Activated T-cell treated with anti-CD3 and anti-CD28 coated beads, Interleukin-2, amount 50 U/mL, for 4 hours (primary cell): ENCODE measurements at regions not wholly inside any gene's neighbourhood (a gene's known extent, or its start where the extent isn't known, plus 50 kb on each side); places are given as distances from the start of the nearest gene placed in this dataset.
"Not testable (repeated sequence)": the region's sequence is repeated elsewhere in the genome, so short reads cannot be mapped to it uniquely, and the experiment has no call there.

Experiments
- ATAC-seq, 2 donors: fragments of 200-7000 bp; cut with Tn5 transposase; one replicate each; pipeline ENCODE4 v1.10.0; 2021
- DNase-seq: peaks from one replicate; pipeline ENCODE4 v3.0.0-alpha.2; 2020
- H3K27me3 Mint-ChIP-seq: one replicate; pipeline ENCODE4 v1.8.0; 2021; ENCODE audit warnings: low read depth, mixed read lengths
- H3K36me3 Mint-ChIP-seq: one replicate; pipeline ENCODE4 v1.8.0; 2022; ENCODE audit warnings: mixed read lengths; ENCODE audit not compliant: insufficient read depth
- H3K4me1 Mint-ChIP-seq: one replicate; pipeline ENCODE4 v1.8.0; 2021; ENCODE audit warnings: low read depth, mixed read lengths
- H3K4me3 Mint-ChIP-seq: one replicate; pipeline ENCODE4 v1.8.0; 2021; ENCODE audit warnings: mild to moderate bottlenecking, moderate library complexity, mixed read lengths
- H3K9me3 Mint-ChIP-seq: one replicate; pipeline ENCODE4 v1.8.0; 2021; ENCODE audit warnings: mixed read lengths

GRCh38 chr4:132056496-132056895 lies 1092.6 kb upstream of the PCDH10 start:
- H3K4me1 Mint-ChIP-seq = no peaks in the 10 kb centered on the region
- H3K4me3 Mint-ChIP-seq = no peak overlapping the region
- H3K36me3 Mint-ChIP-seq = no peaks in the 10 kb centered on the region
- ATAC-seq (no peak), DNase-seq (no peak)
- peaks cover 22% of the 10 kb centered on the region for H3K9me3 Mint-ChIP-seq
- H3K27me3 Mint-ChIP-seq = no peaks in the 10 kb centered on the region

- no peaks in the 10 kb centered on the region for H3K4me1 Mint-ChIP-seq
- ATAC-seq = no peak
- no peak for DNase-seq
- H3K9me3 Mint-ChIP-seq = peaks cover 28% of the 10 kb centered on the region
- no peaks in the 10 kb centered on the region for H3K36me3 Mint-ChIP-seq
- no peaks in the 10 kb centered on the region for H3K27me3 Mint-ChIP-seq
- no peak overlapping the region for H3K4me3 Mint-ChIP-seq
Measured at GRCh38 chr4:132059227-132059626, 1089.9 kb upstream of the PCDH10 start.

GRCh38 chr4:132062611-132063239 lies 1086.4 kb upstream of the PCDH10 start:
- DNase-seq (no peak), ATAC-seq (no peak)
- Mint-ChIP-seq H3K36me3 (no peaks in the 10 kb centered on the region), H3K27me3 (no peaks in the 10 kb centered on the region), H3K4me3 (no peak overlapping the region), H3K4me1 (no peaks in the 10 kb centered on the region), H3K9me3 (peaks cover 17% of the 10 kb centered on the region)

GRCh38 chr4:132063829-132064228 lies 1085.3 kb upstream of the PCDH10 start:
- Mint-ChIP-seq H3K36me3 (no peaks in the 10 kb centered on the region), H3K27me3 (no peaks in the 10 kb centered on the region), H3K4me1 (no peaks in the 10 kb centered on the region), H3K9me3 (peaks cover 13% of the 10 kb centered on the region), H3K4me3 (no peak overlapping the region)
- no peak for ATAC-seq
- no peak for DNase-seq

GRCh38 chr4:132065940-132066495 lies 1083.1 kb upstream of the PCDH10 start:
- DNase-seq = no peak
- H3K9me3 Mint-ChIP-seq = peaks cover 6% of the 10 kb centered on the region
- H3K4me1 Mint-ChIP-seq = no peaks in the 10 kb centered on the region
- ATAC-seq = no peak
- no peaks in the 10 kb centered on the region for H3K36me3 Mint-ChIP-seq
- H3K4me3 Mint-ChIP-seq = no peak overlapping the region
- no peaks in the 10 kb centered on the region for H3K27me3 Mint-ChIP-seq

- ATAC-seq = no peak
- H3K4me3 Mint-ChIP-seq = no peak overlapping the region
- no peaks in the 10 kb centered on the region for H3K36me3 Mint-ChIP-seq
- no peaks in the 10 kb centered on the region for H3K4me1 Mint-ChIP-seq
- no peak for DNase-seq
- H3K27me3 Mint-ChIP-seq = no peaks in the 10 kb centered on the region
- H3K9me3 Mint-ChIP-seq = no peaks in the 10 kb centered on the region
Measured at GRCh38 chr4:132071815-132072214, 1077.3 kb upstream of the PCDH10 start.

- ATAC-seq (no peak), DNase-seq (no peak)
- Mint-ChIP-seq H3K9me3 (peaks cover 8% of the 10 kb centered on the region), H3K36me3 (no peaks in the 10 kb centered on the region), H3K4me1 (no peaks in the 10 kb centered on the region), H3K4me3 (no peak overlapping the region), H3K27me3 (no peaks in the 10 kb centered on the region)
Measured at GRCh38 chr4:132076829-132077228, 1072.3 kb upstream of the PCDH10 start.

GRCh38 chr4:132085105-132085504 lies 1064.0 kb upstream of the PCDH10 start:
- no peaks in the 10 kb centered on the region for H3K36me3 Mint-ChIP-seq
- H3K4me3 Mint-ChIP-seq = no peak overlapping the region
- no peaks in the 10 kb centered on the region for H3K27me3 Mint-ChIP-seq
- DNase-seq = no peak
- peaks cover 8% of the 10 kb centered on the region for H3K9me3 Mint-ChIP-seq
- ATAC-seq = no peak
- H3K4me1 Mint-ChIP-seq = no peaks in the 10 kb centered on the region

GRCh38 chr4:132094017-132094416 lies 1055.1 kb upstream of the PCDH10 start:
- ATAC-seq = no peak
- H3K27me3 Mint-ChIP-seq = no peaks in the 10 kb centered on the region

GRCh38 chr4:132097041-132097440 lies 1052.1 kb upstream of the PCDH10 start:
- no peak for ATAC-seq
- H3K4me1 Mint-ChIP-seq = no peaks in the 10 kb centered on the region
- no peak overlapping the region for H3K4me3 Mint-ChIP-seq
- H3K27me3 Mint-ChIP-seq = no peaks in the 10 kb centered on the region
- DNase-seq = no peak
- H3K9me3 Mint-ChIP-seq = peaks cover 5% of the 10 kb centered on the region
- H3K36me3 Mint-ChIP-seq = no peaks in the 10 kb centered on the region

More at GRCh38 chr4:132094017-132094416, 1055.1 kb upstream of the PCDH10 start:
- DNase-seq = no peak
- H3K9me3 Mint-ChIP-seq = peaks cover 8% of the 10 kb centered on the region
- no peak overlapping the region for H3K4me3 Mint-ChIP-seq
- H3K4me1 Mint-ChIP-seq = no peaks in the 10 kb centered on the region
- H3K36me3 Mint-ChIP-seq = no peaks in the 10 kb centered on the region

- no peak for DNase-seq
- Mint-ChIP-seq H3K36me3 (no peaks in the 10 kb centered on the region), H3K9me3 (no peaks in the 10 kb centered on the region), H3K27me3 (no peaks in the 10 kb centered on the region), H3K4me1 (no peaks in the 10 kb centered on the region), H3K4me3 (no peak overlapping the region)
- no peak for ATAC-seq
Measured at GRCh38 chr4:132101526-132101925, 1047.6 kb upstream of the PCDH10 start.

GRCh38 chr4:132108784-132109183 lies 1040.3 kb upstream of the PCDH10 start:
- no peak for DNase-seq
- no peaks in the 10 kb centered on the region for H3K4me1 Mint-ChIP-seq
- no peaks in the 10 kb centered on the region for H3K36me3 Mint-ChIP-seq
- H3K4me3 Mint-ChIP-seq = no peak overlapping the region
- ATAC-seq = no peak
- peaks cover 10% of the 10 kb centered on the region for H3K9me3 Mint-ChIP-seq
- H3K27me3 Mint-ChIP-seq = no peaks in the 10 kb centered on the region

GRCh38 chr4:132114885-132115284 lies 1034.2 kb upstream of the PCDH10 start:
- H3K36me3 Mint-ChIP-seq = no peaks in the 10 kb centered on the region
- H3K4me3 Mint-ChIP-seq = no peak overlapping the region
- DNase-seq (no peak), ATAC-seq (no peak)
- H3K27me3 Mint-ChIP-seq = no peaks in the 10 kb centered on the region
- H3K9me3 Mint-ChIP-seq = peaks cover 18% of the 10 kb centered on the region
- H3K4me1 Mint-ChIP-seq = no peaks in the 10 kb centered on the region

GRCh38 chr4:132122741-132123140 lies 1026.4 kb upstream of the PCDH10 start:
- peaks cover 22% of the 10 kb centered on the region for H3K9me3 Mint-ChIP-seq
- not testable (repeated sequence) for H3K36me3 Mint-ChIP-seq, ATAC-seq, H3K27me3 Mint-ChIP-seq, H3K4me1 Mint-ChIP-seq, DNase-seq, H3K4me3 Mint-ChIP-seq

GRCh38 chr4:132123870-132124623 lies 1025.0 kb upstream of the PCDH10 start:
- Mint-ChIP-seq H3K4me3 (peak overlapping the region; percentile 27), H3K27me3 (no peaks in the 10 kb centered on the region), H3K4me1 (no peaks in the 10 kb centered on the region), H3K9me3 (peaks cover 17% of the 10 kb centered on the region), H3K36me3 (no peaks in the 10 kb centered on the region)
- DNase-seq (no peak), ATAC-seq (no peak)
